ENCODE measurements at regions not wholly inside any gene's neighbourhood (a gene's known extent, or its start where the extent isn't known, plus 50 kb on each side); places are given as distances from the start of the nearest gene placed in this dataset.
"Not testable (repeated sequence)": the region's sequence is repeated elsewhere in the genome, so short reads cannot be mapped to it uniquely, and the experiment has no call there.

DNA sequence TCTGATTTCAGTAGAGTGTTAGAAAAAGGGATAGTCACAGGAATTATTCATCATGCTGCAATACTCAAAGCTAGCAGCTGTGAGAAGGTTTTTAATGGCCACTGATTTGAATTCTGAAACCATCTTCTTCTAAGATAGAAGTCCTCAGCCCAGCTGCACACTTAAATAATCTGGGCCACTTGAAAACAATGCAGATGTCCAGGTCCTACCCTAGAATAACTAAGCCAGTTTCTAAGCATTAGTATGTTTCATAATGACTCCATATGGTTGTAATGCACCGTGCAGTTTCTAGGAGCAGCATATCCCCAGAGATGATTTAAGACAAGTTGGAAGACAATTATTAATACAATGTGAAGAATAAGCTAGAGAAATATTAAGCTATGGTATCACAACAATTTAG is 159.9 kb upstream of the FBXL17 start:
- no peak for DNase-seq (ENCODE audit: low read depth)
- TF ChIP-seq, protein P1, sequence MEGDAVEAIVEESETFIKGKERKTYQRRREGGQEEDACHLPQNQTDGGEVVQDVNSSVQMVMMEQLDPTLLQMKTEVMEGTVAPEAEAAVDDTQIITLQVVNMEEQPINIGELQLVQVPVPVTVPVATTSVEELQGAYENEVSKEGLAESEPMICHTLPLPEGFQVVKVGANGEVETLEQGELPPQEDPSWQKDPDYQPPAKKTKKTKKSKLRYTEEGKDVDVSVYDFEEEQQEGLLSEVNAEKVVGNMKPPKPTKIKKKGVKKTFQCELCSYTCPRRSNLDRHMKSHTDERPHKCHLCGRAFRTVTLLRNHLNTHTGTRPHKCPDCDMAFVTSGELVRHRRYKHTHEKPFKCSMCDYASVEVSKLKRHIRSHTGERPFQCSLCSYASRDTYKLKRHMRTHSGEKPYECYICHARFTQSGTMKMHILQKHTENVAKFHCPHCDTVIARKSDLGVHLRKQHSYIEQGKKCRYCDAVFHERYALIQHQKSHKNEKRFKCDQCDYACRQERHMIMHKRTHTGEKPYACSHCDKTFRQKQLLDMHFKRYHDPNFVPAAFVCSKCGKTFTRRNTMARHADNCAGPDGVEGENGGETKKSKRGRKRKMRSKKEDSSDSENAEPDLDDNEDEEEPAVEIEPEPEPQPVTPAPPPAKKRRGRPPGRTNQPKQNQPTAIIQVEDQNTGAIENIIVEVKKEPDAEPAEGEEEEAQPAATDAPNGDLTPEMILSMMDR (conservative IDR thresholded peaks at IDR 0.05; ENCODE audit: low read depth, low read length) = no peak
- no peak overlapping the region for H3K4me3 ChIP-seq (ENCODE audit: low read depth, low read length)

DNA sequence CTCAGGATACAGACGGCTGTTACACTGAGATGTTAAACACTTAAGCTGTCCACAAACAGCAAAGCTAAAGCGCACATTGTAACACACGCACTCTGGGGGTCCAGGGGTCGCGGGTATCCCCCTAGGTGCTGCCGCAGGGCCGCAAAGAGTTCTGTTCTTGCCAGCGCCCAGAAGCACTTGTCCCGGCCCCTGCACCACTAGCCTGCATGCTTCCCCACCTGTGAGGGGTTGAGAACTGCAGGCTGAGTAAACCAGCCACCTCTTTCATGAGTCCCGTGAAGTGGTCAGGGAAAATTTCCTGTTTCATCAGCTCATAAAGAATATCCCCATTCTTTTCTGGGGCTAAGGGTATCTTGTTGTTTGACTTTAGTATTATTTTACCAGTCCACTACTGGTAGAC is 154.4 kb upstream of the FBXL17 start:
- DNase-seq (ENCODE audit: low read depth) = no peak
- TF ChIP-seq, protein P1 (conservative IDR thresholded peaks at IDR 0.05; ENCODE audit: low read depth, low read length) = no peak
- H3K4me3 ChIP-seq (ENCODE audit: low read depth, low read length) = no peak overlapping the region

DNA sequence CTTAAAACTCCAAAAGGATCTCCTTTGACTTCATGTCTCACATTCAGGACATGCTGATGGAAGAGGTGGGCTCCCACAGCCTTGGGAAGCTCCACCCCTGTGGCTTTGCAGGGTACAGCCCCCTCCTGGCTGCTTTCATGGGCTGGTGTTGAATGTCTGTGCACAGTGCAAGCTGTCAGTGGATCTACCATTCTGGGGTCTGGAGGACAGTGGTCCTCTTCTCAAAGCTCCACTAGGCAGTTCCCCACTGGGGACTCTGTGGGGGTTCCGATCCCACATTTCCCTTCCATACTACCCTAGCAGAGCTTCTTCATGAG is 150.2 kb upstream of the FBXL17 start:
- DNase-seq (ENCODE audit: low read depth); H3K4me3 ChIP-seq (ENCODE audit: low read depth, low read length): not testable (repeated sequence)

DNA sequence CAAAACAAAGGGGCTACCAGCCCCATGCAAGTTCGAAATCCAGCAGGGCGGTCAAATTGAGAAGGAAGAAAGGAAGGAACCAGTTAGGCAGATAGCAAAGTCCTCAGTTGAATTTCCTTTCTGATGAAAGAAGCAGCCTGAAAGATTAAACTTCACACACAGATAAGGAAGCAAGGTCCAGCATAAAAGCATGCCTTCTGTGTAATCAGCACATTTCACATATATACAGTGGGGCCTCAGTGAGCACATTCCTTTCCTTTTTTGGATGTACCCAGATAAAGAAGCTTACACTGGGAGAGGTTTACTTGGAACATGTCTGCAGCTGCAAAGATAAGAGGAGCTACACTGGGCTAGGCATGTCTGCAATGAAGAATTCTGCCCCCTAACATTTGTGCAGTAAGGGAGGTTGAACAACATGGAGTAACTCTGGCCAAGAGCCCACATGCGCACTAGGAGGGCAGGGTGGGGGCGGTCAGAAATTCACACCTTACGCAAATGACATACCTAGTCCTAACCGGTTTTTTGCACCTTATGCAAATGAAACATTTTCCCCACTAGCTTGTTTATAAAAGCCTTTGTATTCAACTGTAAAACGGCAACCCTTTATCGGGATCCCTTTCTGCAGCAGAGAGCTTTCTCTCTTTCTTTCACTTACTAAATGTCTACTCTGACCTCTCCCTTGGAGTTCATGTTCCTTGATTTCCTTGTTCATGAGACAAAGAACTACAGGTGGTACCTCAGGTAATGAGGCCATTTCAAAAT is 149.7 kb upstream of the FBXL17 start:
- TF ChIP-seq, protein P1 (conservative IDR thresholded peaks at IDR 0.05; ENCODE audit: low read depth, low read length) = no peak
- H3K4me3 ChIP-seq (ENCODE audit: low read depth, low read length) = no peak overlapping the region
- DNase-seq (ENCODE audit: low read depth) = no peak

DNA sequence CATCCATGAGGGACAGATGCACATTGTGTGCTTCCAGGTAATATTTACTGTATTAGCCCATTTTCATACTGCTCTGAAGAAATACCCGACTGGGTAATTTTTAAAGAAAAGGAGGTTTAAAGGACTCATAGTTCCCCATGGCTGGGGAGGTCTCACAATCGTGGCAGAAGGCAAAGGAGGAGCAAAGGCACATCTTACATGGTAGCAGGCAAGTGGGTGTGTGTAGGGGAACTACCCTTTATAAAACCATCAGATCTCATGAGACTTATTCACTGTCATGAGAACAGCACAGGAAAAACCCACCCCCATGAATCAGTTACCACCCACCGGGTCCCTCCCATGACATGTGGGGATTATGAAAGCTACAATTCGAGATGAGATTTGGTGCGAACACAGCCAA is 148.8 kb upstream of the FBXL17 start:
- DNase-seq (ENCODE audit: low read depth) = no peak
- H3K4me3 ChIP-seq (ENCODE audit: low read depth, low read length) = no peak overlapping the region
- TF ChIP-seq, protein P1 (conservative IDR thresholded peaks at IDR 0.05; ENCODE audit: low read depth, low read length) = no peak

DNA sequence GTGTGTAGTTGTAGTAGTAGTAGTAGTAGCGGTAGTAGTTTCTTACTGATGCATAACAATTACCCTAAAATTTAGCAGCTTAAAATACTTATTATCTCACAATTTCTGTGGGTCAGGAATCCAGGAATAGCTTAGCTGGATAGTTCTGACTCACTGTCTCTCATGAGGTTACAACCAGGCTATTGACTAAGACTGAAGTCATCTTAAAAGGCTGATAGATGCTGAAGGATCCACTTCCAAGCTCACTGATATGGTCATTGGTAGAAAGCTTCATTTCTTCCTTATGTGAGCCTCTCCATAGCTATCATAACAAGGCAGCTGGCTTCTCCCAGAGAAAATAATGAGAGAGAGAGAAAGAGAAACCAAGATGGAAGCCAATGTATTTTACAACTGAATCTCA is 147.5 kb upstream of the FBXL17 start:
- TF ChIP-seq, protein P1 (conservative IDR thresholded peaks at IDR 0.05; ENCODE audit: low read depth, low read length) = no peak
- no peak for DNase-seq (ENCODE audit: low read depth)
- no peak overlapping the region for H3K4me3 ChIP-seq (ENCODE audit: low read depth, low read length)

DNA sequence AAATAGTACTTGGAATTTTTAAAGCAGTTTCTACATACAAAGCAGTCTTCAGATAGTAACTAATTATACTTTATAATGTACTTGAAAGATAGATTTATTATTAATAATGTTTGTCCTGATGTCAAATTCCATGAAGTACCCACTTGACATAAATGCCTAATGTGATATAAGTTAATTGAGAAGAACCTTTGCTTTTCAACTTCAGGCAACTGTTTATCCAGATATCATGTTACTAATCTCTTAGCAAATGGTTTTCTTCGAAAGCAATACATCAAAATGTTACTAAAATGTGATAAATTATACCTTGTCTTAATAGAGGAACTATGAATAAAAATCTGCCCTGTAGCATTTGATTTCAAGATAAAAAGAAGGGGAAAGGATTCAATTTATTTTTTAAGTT is 146.8 kb upstream of the FBXL17 start:
- DNase-seq (ENCODE audit: low read depth) = no peak
- no peak overlapping the region for H3K4me3 ChIP-seq (ENCODE audit: low read depth, low read length)
- TF ChIP-seq, protein P1 (conservative IDR thresholded peaks at IDR 0.05; ENCODE audit: low read depth, low read length) = no peak
